GM19468 (cell line): ENCODE measurements at regions not wholly inside any gene's neighbourhood (a gene's known extent, or its start where the extent isn't known, plus 50 kb on each side); places are given as distances from the start of the nearest gene placed in this dataset.
"Not testable (repeated sequence)": the region's sequence is repeated elsewhere in the genome, so short reads cannot be mapped to it uniquely, and the experiment has no call there.

Source experiments
- ATAC-seq: cut with Tn5 transposase; IDR thresholded peaks from one replicate; pipeline ENCODE4 v1.9.1; 2021; ENCODE audit warnings: mild to moderate bottlenecking, moderate library complexity, moderate number of reproducible peaks; ENCODE audit not compliant: unreplicated experiment; ENCODE audit errors: extremely low read depth

DNA sequence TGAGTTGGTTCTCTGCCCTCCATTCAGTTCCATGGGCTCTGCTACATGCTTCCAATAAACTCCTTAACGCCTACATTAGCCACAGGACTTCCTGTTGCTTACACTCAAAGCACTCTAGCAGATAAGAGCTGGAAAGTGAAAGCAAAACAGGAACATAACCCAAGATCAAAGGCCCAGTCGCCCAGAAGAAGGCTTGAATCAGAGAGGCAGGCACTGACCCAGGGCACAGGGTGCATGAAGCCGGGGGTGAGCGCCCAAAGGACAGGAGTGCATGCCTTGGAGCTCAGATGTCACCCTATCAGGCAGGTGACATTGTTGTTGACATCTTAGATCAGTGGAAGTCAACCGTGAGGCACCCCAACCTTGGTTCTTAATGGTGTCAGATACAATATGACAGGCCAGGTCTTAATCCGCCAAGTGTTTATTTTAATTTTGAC, 235.1 kb downstream of the UACA start:
- ATAC-seq: no peak

DNA sequence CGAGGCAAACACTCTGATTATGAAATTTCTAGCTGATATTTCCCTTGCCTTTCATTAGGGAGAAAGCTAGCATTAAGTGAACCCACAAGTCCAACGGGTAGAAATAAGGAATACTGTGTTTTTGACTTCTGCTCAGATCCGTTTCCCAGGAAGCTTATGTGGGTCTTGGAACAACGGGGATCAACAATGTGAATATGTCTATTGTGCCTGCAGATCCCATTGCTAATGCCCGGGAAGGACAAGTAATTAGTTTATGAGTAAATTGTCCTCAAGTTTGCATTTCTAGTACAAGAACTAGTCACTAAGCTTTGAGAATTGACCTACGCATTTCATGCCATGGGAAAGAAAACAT, 236.4 kb downstream of the UACA start:
- ATAC-seq: no peak

DNA sequence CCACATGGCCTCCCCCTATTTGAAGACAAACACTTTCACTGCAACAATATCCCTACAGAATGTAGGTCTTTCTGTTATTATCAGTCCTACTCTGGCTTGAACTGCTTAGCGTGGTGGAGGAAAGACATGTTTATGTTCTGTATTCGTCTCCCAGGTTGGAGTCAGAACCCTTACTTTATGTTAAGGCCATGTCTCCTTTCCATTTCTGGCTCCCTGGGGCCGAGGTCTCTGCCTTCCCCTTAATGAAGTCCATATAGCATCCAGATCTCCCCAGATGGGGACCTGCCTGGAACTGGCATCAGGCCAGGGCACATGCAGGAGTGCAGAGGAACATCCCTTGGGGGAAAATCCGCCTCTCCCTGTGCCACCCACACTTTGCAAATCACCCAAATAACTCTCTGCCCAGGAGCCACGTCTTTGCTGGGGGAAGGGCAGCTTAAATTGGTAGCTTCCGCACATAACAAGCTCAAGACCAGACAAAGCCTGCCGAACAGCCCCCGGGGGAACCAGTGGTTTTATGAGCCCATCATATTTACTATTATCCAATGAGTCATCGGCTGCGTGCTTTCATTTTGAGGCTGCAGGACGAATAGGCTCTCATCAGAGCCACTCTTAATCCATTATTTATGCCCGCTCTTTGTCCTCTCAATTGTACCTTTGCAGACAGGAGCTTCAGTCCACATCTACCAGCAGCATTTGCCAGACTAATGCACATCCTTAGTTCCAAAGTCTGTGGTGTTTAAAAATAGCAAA, 237.0 kb downstream of the UACA start:
- no peak for ATAC-seq

DNA sequence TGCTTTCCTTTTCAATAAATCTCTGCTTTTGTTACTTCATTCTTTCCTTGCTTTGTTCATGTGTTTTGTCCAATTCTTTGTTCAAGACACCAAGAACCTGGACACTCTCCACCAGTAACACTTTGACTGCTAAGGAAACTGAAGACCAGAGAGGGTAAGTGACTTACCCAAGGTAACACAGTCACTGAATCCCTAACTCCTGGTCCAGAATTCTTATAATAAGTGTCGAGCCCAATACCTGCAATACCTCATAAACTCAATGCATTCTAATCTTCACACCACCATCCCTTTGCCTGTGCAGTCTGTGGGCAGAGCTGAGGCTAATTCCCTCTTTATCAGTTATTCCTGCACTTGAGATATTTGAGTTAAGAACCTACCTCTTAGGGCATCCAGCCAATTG, 237.8 kb downstream of the UACA start:
- ATAC-seq: no peak

DNA sequence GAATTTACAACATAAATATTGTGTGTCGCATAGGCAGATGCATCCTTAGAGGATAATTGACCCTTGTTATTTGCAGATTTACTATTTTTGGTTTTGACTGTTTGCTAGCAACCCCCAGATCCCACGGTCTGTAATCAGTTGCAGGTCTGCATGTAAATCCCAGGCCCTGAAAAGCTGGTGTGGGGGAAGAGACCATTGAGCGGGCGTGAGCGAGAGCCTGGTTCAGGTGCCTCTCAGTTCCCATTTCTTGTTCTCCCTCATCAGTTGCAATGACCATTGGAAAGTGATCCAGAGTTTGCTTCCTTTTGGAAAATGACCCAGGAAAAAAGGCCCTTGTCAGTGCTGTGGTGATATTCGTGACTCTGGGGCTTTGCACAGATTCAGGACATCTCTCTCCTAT, 238.9 kb downstream of the UACA start:
- ATAC-seq: no peak

DNA sequence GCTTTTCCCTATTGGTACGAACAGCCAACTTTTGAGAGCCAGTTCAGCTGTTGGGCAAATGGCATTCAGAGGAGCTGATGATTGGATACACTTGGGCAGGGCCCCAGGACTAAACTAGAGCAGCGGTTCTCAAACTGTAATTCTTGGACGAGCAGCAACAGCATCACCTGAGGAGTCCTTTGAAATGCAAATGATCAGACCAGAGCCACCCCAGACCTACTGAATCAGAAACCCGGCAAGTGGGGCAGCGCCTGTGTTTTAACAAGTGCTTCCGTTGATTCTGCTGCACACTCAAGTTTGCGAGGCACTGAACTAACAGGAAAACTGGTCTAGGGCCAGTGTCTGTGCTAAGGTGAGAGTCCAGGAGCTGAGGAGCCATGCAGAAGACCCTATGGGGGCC, 239.7 kb downstream of the UACA start:
- ATAC-seq: no peak

DNA sequence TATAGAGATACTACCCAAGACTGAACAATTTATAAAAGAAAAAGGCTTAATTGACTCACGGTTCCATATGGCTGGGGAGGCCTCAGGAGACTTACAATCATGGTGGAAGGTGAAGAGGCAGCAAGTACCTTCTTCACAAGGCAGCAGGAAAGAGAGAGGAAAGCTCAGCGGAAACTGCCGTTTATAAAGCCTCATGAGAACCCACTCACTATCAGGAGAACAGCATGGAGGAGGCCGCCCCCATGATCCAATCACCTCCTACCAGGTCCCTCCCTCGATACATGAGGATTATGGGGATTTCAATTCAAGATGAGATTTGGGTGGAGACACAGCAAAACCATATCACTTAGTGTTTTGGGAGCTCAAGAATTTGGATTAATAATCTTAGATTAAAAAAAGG, 240.2 kb downstream of the UACA start:
- ATAC-seq: no peak

DNA sequence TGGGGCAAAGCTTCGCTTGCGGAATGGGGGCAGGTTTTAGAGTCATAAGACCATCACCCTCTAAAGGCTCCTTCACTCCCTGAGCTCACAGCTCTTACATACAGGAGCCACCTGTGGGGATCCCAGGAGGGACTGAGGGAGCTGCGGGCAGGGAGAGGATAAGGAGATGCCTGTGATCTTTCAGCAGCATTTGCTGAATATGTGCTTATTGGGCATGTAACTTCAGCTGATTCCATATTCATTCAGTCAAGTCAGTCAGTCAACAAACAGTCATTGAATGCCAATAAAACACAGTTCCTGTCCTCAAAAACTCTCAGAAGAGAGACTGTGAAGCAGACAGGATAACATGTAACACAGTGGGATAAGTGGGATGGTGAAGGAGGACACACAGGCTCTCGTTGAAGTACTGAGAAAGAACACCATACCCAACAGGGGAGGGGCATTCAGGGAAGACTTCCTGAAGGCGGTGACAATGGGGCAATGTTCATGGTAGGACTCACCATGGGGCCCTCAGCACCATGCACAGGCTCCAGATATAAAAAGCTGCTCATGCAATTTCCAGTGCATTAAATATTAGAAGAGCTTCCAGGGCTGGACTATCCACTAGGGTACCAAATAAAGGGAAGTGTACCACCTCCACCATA, 240.9 kb downstream of the UACA start:
- ATAC-seq: no peak

DNA sequence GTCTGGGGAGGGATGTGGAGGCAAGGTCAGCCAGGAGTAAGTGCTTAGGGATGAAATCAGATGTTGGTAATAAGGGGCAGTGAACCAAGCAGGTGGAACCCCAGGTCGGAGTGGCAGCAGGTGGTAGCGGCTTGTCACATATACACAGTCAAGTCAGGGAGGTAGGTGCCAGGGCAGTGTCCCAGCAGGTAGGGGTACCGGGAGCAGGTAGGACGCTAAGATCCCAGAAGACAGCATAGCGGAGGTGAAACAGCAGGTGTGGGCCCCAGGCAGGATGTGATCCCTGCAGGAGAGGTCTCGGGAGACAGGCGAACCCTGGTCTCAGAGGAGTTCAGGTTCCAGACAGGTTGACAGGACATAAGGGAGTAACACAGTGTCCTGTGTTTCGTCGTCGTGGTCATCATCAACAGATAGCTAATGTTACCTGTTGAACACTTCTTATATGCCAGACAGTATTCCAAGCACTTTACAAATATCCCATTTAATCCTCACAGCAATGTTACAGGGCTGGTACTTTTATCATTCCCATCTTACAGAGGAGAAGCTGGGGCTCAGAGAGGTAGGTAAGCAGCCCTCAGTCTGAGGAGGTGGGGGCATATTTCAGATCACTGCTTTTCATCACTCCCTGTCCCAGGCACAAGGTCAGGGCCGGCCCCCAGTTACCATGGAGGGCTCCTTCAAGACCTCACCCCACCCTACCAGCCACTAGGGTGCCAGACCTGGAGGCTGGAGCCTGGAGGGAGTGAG, 241.6 kb downstream of the UACA start:
- ATAC-seq: no peak

DNA sequence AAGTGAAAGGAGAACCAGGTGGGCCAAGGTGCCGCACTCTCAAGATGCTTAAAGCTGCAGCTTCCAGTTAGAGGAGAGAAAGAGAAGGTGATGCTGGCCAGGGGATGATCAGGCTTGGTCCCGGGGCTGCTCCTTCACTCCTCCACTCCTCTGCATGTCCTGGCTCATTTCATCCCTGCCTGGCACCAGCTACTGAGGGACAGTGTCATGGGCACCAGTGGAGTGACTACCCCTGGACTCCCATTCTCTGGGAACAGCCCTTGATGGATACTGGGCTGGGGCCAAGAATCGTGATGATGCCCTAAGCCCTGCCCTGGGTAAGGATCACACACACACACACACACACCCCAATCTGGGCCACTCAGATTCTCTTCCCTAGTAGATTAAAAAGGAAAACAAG, 243.7 kb downstream of the UACA start:
- no peak for ATAC-seq

DNA sequence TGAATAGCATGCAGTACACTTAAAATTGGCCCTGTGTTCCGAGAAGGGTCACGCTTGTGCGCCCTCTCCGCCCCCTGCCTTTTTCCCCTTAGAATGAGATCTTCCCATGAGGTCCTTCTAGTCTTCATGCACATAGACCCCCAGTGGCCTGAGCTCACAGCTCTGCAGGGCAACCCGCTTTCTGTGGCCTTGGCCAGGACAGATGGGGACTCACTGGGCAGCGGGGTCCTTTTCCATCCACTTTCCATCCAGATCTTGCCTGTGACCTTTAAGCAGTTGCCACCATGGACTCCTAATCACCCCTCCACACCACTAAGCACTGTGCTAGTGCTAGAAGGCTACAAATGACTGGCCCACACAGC, 244.4 kb downstream of the UACA start:
- no peak for ATAC-seq

DNA sequence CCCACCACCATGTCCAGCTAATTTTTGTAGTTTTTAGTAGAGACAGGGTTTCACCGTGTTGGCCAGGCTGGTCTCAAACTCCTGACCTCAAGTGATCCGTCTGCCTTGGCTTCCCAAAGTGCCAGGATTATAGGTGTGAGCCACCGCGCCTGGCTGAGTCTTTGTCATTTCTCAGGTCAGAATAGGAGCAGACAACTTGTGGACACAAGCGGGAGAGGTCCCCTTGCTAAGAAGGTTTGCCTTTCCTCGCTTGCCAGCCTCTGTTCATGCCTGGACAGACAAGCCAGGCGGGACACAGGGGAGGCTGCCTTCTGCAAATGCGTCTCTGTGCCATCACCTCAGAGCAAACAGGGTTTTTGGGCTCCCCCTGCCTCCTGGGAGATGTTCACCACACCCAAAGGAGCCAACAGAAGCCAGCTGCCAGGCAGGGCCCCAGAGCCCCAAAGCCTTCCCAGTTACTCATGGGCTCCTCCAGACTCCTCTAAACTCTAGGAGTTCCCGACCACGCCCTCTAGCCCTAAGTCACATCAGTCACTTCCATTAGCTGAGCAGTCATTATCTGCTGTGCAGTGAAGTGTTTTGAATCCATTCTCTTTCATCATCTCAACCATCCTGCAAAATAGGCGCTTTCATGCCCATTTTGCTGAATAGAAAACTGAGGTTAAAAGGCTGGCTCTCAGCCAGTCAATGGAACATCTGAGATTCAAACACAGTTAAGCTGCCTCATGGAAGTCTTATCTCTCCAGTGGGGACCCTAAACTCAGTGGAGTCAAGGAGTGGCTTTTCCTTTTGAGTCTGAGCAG, 245.0 kb downstream of the UACA start:
- no peak for ATAC-seq

DNA sequence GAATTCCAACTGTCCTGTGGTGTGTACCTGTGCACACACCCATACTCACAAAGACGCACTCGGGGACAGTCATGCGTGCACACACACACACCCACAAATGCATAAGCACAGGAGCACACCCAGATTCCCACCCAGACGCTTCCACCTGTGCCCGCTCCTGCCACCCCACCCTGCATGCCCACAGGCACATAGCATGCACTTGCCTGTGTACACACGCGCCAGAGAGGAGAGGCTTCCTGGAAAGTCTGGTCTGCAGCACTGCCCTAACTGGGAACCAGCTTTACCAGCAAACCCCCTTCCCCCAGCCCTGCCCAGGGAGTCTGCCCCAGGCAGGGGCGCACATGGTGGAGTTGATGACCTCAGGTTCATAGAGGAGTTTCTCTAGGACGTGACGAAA, 246.2 kb downstream of the UACA start:
- ATAC-seq: no peak

DNA sequence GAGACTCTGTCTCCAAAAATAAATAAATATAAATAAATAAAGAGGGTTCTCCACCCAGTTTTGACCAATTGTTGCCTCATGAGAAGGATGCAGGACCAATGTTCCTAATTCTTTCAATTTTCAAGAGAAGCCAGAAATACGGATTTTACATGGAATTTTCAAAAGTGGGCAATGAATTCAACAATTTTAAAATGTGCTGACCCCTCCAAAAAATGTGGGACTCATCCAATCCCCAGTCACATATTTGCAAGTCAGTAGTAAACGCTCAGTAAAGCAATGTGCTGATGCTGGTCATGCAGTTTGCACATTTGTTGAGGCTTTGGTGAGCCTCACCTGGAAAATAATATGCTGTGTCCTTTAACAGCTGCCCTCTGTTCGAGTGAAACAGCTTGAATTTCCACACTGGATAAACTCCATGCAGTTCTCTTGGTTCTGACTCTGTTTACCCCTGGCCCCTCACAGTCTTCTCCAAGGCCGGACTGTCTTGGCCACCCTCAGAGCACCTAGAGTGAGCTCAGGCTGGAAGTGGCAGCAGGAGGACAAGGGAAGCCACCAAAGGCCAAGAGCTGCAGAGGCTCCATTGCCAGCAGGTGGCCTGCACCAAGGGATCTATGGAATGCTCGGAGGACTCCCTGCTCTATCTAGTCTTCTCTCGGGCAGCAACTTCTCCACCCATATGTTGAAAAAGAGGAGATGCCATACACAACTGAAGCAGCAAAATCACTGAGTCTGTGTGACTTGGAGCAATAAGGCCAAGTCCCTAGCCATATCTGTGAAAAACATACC, 246.8 kb downstream of the UACA start:
- no peak for ATAC-seq

DNA sequence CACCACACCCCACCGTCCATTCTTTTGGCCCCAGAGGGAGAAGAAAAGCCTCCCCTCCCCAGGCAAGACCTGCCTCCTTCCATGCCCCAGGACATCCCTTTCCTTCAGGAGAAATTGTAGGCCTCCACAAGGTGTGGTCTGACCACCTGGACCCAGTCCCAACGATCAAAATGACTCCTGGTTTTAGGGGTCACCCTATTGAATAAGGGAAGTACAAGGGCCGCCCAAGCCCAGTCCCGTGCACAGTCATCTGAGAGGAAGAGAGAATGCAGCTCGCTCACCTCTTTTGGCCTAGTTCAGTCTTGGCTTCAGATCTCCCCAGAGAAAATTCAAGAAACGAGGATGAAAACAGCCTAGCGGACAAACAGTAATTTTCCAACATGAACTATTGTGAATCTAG, 249.1 kb downstream of the UACA start:
- no peak for ATAC-seq

DNA sequence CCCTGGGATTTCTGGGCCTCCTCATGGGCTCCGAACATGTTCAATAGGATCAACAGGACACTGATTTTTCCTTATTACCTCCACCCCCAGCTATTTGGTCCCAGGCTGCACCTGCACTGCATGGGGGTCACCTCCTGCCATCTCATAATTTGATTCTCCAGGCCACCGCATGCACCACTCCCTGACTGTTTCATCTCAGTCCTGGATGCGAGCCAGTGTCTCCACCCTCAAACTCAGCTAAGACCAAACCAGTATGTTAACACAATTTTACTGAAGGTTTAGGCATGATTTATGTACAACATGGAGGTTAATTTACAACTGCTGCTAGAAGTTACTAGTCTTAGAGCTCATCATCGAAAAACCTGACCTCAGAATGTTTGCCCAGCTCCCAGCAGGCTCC, 249.5 kb downstream of the UACA start:
- no peak for ATAC-seq

DNA sequence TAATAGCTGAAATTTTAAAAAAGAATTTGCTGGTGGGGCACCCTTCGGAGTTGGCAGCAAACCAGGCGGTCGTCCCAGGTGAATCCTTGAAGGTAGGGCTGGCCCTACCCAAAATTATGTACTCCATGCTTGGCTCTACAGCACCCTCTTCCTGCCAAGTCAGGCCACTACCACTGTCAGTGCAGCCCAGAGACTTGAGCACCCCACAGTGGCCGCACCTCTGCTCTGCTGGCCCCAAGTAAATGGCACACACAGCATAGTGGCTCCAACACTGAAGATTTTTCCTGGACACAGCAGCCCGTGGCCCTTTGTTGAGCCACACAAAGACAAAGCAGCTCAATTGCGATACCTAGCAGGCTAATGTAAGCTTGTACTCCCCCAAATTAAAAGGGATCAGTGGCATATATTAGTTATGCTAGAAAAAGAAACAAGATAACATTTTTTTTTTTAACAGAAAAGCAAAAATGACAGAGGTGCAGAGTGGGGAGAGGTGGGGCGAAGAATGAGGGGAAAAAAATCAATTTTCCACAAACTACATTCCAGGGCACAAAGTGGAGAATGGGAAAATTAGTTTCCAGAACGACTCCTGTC, 250.5 kb downstream of the UACA start:
- ATAC-seq: no peak

DNA sequence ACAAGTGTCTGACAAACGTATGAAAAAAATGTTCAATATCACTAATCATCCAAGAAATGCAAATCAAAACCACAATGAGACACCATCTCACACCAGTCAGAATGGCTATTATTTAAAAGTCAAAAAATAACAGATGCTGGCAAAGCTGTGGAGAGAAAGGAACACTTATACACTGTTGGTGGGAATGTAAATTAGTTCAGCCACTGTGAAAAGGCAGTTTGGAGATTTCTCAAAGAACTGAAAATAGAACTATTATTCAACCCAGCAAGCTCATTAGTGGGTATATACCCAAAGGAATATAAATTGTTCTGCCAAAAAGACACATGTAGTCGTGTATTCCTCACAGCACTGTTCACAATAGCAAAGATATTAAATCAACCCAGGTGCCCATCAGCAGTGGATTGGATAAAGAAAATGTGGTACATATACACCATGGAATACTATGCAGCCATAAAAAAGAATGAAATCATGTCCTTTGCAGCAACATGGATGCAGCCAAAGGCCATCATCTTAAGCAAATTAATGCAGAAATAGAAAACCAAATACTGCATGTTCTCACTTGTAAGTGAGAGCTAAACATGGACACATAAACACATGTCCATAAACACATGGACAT, 251.3 kb downstream of the UACA start:
- not testable (repeated sequence) for ATAC-seq

DNA sequence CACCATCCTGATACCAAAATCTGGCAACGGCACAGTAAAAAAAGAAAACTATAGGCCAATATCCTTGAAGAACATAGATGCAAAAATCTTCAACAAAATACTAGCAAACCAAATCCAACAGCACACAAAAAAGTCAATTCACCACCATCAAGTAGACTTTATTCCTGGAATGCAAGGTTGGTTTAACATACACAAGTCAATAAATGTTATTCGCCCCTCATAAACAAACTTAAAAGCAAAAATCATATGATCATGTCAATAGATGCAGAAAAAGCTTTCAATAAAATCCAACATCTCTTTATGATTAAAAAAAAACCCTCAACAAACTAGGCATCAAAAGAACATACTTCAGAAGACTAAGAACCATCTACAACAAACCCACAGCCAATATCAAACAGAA, 252.9 kb downstream of the UACA start:
- no peak for ATAC-seq
